Endothelial cell of umbilical vein (primary cell): ENCODE measurements at regions not wholly inside any gene's neighbourhood (a gene's known extent, or its start where the extent isn't known, plus 50 kb on each side); places are given as distances from the start of the nearest gene placed in this dataset.

Source experiments
- BruUV-seq: library from RNA; stranded (reverse); fragments of 400-500 nt; replicated peaks from 2 replicates; lab custom pipeline; 2021; lab: Mats Ljungman, UMichigan
- CTCF ChIA-PET: fragments of 300-600, 350-600 bp; sonication (Branson Sonifier 250); formaldehyde crosslinking; loops from one replicate; lab custom pipeline; 2021; ENCODE audit warnings: antibody characterized with exemption, inconsistent platforms; lab: Charles Lee
- POLR2A ChIA-PET: fragments of 300-600, 350-600 bp; sonication (Branson Sonifier 250); formaldehyde crosslinking; loops from one replicate; lab custom pipeline; 2021; ENCODE audit warnings: antibody characterized with exemption, inconsistent platforms; lab: Charles Lee
- DNase-seq: peaks from one replicate; pipeline ENCODE4 v3.0.0-alpha.2; 2011; ENCODE audit warnings: low read depth, low spot score
- FAIRE-seq: peaks from 2 replicates; lab custom pipeline; 2011; peaks lifted over from hg19 to GRCh38; lab: Jason Lieb, UNC
- H2AFZ ChIP-seq: 2 replicates; pipeline ENCODE4 v1.6.0; 2012; ENCODE audit warnings: low read depth, low read length, control low read depth, inconsistent platforms
- H3K27ac ChIP-seq: 2 replicates; pipeline ENCODE4 v1.5.1; 2011; ENCODE audit warnings: low read depth, mild to moderate bottlenecking, control low read depth, low read length, moderate library complexity; ENCODE audit not compliant: insufficient read depth
- H3K27me3 ChIP-seq, 2 experiments: 2 replicates each; pipeline versions ENCODE4 v1.6.0 to v1.6.1; 2011; ENCODE audit warnings: low read length in 2 of 2, mixed read lengths in 1 of 2; ENCODE audit not compliant: control insufficient read depth in 2 of 2, insufficient read depth in 2 of 2
- H3K36me3 ChIP-seq, 2 experiments: 2 replicates in 1 of 2; 3 replicates in 1 of 2; pipeline ENCODE4 v1.5.1; 2011; ENCODE audit warnings: low read length in 2 of 2, mild to moderate bottlenecking in 1 of 2, moderate library complexity in 1 of 2; ENCODE audit not compliant: control insufficient read depth in 2 of 2, insufficient read depth in 2 of 2; ENCODE audit errors: extremely low read depth in 1 of 2
- H3K4me1 ChIP-seq: 3 replicates; pipeline ENCODE4 v1.5.1; 2011; ENCODE audit warnings: mild to moderate bottlenecking, low read length; ENCODE audit not compliant: control insufficient read depth, insufficient read depth; ENCODE audit errors: extremely low read depth
- H3K4me2 ChIP-seq: 2 replicates; pipeline ENCODE4 v1.6.1; 2011; ENCODE audit warnings: low read length, control low read depth, mixed read lengths; ENCODE audit not compliant: insufficient read depth
- H3K4me3 ChIP-seq, 3 experiments: fragments of 200-600 bp in 1 of 3; sonication (generic), shearing (Covaris generic) in 1 of 3; replicated peaks in 1 of 3; 2 replicates each; pipeline ENCODE4 v1.5.1; 2011 to 2016; ENCODE audit warnings: control low read depth in 3 of 3, low read length in 3 of 3, mild to moderate bottlenecking in 2 of 3, inconsistent platforms in 1 of 3, low read depth in 1 of 3, moderate library complexity in 1 of 3; ENCODE audit not compliant: insufficient read depth in 1 of 3
- H3K79me2 ChIP-seq: 2 replicates; pipeline ENCODE4 v1.6.0; 2012; ENCODE audit warnings: low read length, inconsistent platforms; ENCODE audit not compliant: control insufficient read depth, insufficient read depth
- H3K9ac ChIP-seq: replicated peaks from 2 replicates; pipeline ENCODE3; 2011; ENCODE audit warnings: low read length, control low read depth; ENCODE audit not compliant: insufficient read depth; ENCODE audit errors: extremely low read depth
- H3K9me1 ChIP-seq: replicated peaks from 3 replicates; pipeline ENCODE4 v1.6.0; 2011; ENCODE audit warnings: mild to moderate bottlenecking, low read length; ENCODE audit not compliant: control insufficient read depth, insufficient read depth; ENCODE audit errors: extremely low read depth
- H3K9me3 ChIP-seq: replicated peaks from 2 replicates; pipeline ENCODE4 v1.5.1; 2012; ENCODE audit warnings: low read length, inconsistent platforms; ENCODE audit not compliant: control insufficient read depth, insufficient read depth
- H4K20me1 ChIP-seq: replicated peaks from 2 replicates; pipeline ENCODE3; 2011; ENCODE audit warnings: mild to moderate bottlenecking, low read length; ENCODE audit not compliant: control insufficient read depth, insufficient read depth; ENCODE audit errors: extremely low read depth
- CTCF ChIP-seq, 2 donors: IDR thresholded peaks; 1 replicate in 1 of 2; 2 replicates in 1 of 2; pipeline ENCODE4 v1.5.1; 2011; ENCODE audit warnings: low read length in 2 of 2, mild to moderate bottlenecking in 2 of 2, moderate library complexity in 2 of 2, control low read depth in 1 of 2, inconsistent platforms in 1 of 2, low read depth in 1 of 2; ENCODE audit not compliant: insufficient read depth in 1 of 2; ENCODE audit errors: extremely low read depth in 1 of 2
- EZH2 ChIP-seq: IDR thresholded peaks from 2 replicates; pipeline ENCODE4 v1.6.1; 2012; ENCODE audit warnings: borderline replicate concordance, low read depth, mild to moderate bottlenecking, moderate library complexity, low read length, inconsistent platforms; ENCODE audit not compliant: severe bottlenecking
- FOS ChIP-seq: IDR thresholded peaks from 2 replicates; pipeline ENCODE4 v1.6.1; 2011; ENCODE audit warnings: mild to moderate bottlenecking, low read length, moderate library complexity, borderline replicate concordance; ENCODE audit not compliant: insufficient read depth
- GATA2 ChIP-seq: IDR thresholded peaks from 2 replicates; pipeline ENCODE4 v1.7.0; 2011; ENCODE audit warnings: low read depth, mild to moderate bottlenecking, moderate library complexity, mixed read lengths, low read length; ENCODE audit not compliant: insufficient read length, insufficient read depth
- JUN ChIP-seq: IDR thresholded peaks from 2 replicates; pipeline ENCODE4 v1.6.1; 2011; ENCODE audit warnings: borderline replicate concordance, low read depth; ENCODE audit not compliant: insufficient read length, insufficient read depth
- MAX ChIP-seq: IDR thresholded peaks from 2 replicates; pipeline ENCODE4 v1.6.1; 2011; ENCODE audit not compliant: insufficient read depth, insufficient read length
- MYC ChIP-seq: IDR thresholded peaks from one replicate; pipeline ENCODE4 v1.6.1; 2011; ENCODE audit warnings: mild to moderate bottlenecking, low read depth, low read length
- POLR2A ChIP-seq: IDR thresholded peaks from 2 replicates; pipeline ENCODE4 v1.6.1; 2012; ENCODE audit warnings: low read depth, mild to moderate bottlenecking, control low read depth, low read length
- POLR2AphosphoS5 ChIP-seq: IDR thresholded peaks from 2 replicates; pipeline ENCODE4 v1.6.1; 2012; ENCODE audit warnings: low read depth, mild to moderate bottlenecking, control low read depth, low read length, moderate library complexity; ENCODE audit not compliant: insufficient read depth
- dilution Hi-C: fragments of 300-500 bp; cut with MboI; formaldehyde crosslinking; loops from one replicate; pipeline ENCODE4 v1.15.0; 2019; ENCODE audit warnings: low sequenced_read_pairs; ENCODE audit not compliant: extremely low pct_ligation_motif_present
- intact Hi-C: fragments of 100-400 bp; cut with micrococcal nuclease; formaldehyde crosslinking; loops from one replicate; pipeline ENCODE4 v1.10.0; 2022

GRCh38 chr6:101322921-101323320 lies 70.6 kb upstream of the GRIK2 start:
- Histone ChIP-seq H3K4me3 (no peak overlapping the region), H2AFZ (no peak overlapping the region), H3K9ac (no peak overlapping the region), H3K27ac (no peak overlapping the region), H3K79me2 (no peaks in the 10 kb centered on the region), H3K4me1 (no peaks in the 10 kb centered on the region), H3K9me3 (no peaks in the 10 kb centered on the region), H3K9me1 (no peaks in the 10 kb centered on the region), H3K36me3 (no peaks in the 10 kb centered on the region), H3K27me3 (no peaks in the 10 kb centered on the region), H4K20me1 (no peaks in the 10 kb centered on the region), H3K4me2 (no peak overlapping the region)
- CTCF ChIA-PET: no interaction called here
- FAIRE-seq (no peak), DNase-seq (no peak)
- TF ChIP-seq POLR2AphosphoS5 (no peak), MAX (no peak), MYC (no peak), POLR2A (no peak), GATA2 (no peak), EZH2 (no peak), FOS (no peak), CTCF (IDR thresholded peaks at IDR 0.05; ENCODE audit: extremely low read depth in 1 of 2, insufficient read depth in 1 of 2, low read depth in 1 of 2, low read length in 2 of 2) (no peak), JUN (no peak)
- POLR2A ChIA-PET: no interaction called here
- dilution Hi-C loops: no loop called here
- intact Hi-C loops: no loop called here
- no TSS peak for BruUV-seq
